ENCODE measurements at regions not wholly inside any gene's neighbourhood (a gene's known extent, or its start where the extent isn't known, plus 50 kb on each side); places are given as distances from the start of the nearest gene placed in this dataset.

DNA sequence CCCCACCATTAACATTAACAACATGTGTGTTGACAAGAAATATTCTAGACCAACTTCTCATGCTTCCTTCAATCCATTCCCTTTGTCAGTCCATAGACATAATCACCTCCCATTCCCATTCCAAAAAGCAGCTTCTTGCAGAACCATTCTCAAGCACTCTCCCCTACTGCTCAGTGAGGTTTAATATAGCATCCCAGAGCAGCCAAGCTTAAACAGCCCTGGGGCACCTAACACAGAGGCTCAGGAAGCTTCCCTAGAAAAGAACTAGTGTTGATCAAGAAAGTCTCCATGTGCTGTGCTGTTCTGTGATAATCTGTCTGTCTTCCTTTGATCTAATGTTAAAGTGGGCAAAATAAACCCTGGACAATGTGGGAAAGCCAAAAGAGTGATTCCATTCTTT, 174.2 kb upstream of the NOCT start:
- DNase-seq: no peak
- in situ Hi-C loops (cut with MboI; ENCODE audit: low pct_ligation_motif_present in 1 of 4, low pct_unique_long_range_greater_than_20kb in 1 of 4, low sequenced_read_pairs in 3 of 4) (no loop called here), intact Hi-C loops (cut with DNase I; ENCODE audit: low total_unique reads) (no loop called here)
- Histone ChIP-seq H3K27ac (no peak overlapping the region), H3K27me3 (no peaks in the 10 kb centered on the region), H3K4me1 (peaks cover 0 to 3% (median 0%) of the 10 kb centered on the region in 4 donors), H3K4me3 (no peak overlapping the region), H3K36me3 (no peaks in the 10 kb centered on the region), H3K9me3 (no peaks in the 10 kb centered on the region)
- TF ChIP-seq, protein P1, sequence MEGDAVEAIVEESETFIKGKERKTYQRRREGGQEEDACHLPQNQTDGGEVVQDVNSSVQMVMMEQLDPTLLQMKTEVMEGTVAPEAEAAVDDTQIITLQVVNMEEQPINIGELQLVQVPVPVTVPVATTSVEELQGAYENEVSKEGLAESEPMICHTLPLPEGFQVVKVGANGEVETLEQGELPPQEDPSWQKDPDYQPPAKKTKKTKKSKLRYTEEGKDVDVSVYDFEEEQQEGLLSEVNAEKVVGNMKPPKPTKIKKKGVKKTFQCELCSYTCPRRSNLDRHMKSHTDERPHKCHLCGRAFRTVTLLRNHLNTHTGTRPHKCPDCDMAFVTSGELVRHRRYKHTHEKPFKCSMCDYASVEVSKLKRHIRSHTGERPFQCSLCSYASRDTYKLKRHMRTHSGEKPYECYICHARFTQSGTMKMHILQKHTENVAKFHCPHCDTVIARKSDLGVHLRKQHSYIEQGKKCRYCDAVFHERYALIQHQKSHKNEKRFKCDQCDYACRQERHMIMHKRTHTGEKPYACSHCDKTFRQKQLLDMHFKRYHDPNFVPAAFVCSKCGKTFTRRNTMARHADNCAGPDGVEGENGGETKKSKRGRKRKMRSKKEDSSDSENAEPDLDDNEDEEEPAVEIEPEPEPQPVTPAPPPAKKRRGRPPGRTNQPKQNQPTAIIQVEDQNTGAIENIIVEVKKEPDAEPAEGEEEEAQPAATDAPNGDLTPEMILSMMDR (IDR thresholded peaks at IDR 0.05): no peak
- TF ChIP-seq EP300 (IDR thresholded peaks at IDR 0.05; ENCODE audit: low read depth) (no peak), POLR2AphosphoS5 (IDR thresholded peaks at IDR 0.05) (no peak), POLR2A (IDR thresholded peaks at IDR 0.05) (no peak)

DNA sequence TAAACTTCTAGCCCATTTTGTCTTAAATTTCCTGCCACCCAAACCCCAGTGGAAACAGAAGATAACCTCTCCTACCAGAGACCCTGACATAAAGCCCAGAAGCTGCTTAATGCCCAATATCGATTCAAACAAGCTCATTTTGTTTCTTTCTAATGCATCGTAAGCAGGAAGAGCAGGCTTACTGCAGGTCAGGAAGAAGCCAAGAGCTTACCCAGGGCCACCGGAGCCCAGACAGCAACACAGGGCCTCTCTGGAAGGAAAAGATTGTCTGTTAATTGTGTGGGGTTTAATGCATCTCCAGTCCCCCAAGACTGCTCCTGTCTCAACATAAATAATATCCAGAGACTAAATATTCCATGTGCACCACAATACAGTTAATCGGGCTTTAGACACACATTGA, 177.3 kb upstream of the NOCT start:
- Histone ChIP-seq H3K4me3 (no peak overlapping the region), H3K9me3 (no peaks in the 10 kb centered on the region), H3K4me1 (peaks cover 0 to 3% (median 0%) of the 10 kb centered on the region in 4 donors), H3K27ac (no peak overlapping the region), H3K27me3 (no peaks in the 10 kb centered on the region), H3K36me3 (no peaks in the 10 kb centered on the region)
- DNase-seq: no peak
- TF ChIP-seq EP300 (IDR thresholded peaks at IDR 0.05; ENCODE audit: low read depth): no peak
- TF ChIP-seq, protein P1 (IDR thresholded peaks at IDR 0.05): no peak
- TF ChIP-seq POLR2AphosphoS5 (IDR thresholded peaks at IDR 0.05): no peak
- TF ChIP-seq POLR2A (IDR thresholded peaks at IDR 0.05): no peak
- in situ Hi-C loops (cut with MboI; ENCODE audit: low pct_ligation_motif_present in 1 of 4, low pct_unique_long_range_greater_than_20kb in 1 of 4, low sequenced_read_pairs in 3 of 4) (no loop called here), intact Hi-C loops (cut with DNase I; ENCODE audit: low total_unique reads) (no loop called here)
- WGBS, 2 donors (ENCODE audit: low coverage in 1 of 2): 74% methylated on average over 4 of the region's 4 CpGs; no CpG with 5 or more reads in 1 of the 2 donors

DNA sequence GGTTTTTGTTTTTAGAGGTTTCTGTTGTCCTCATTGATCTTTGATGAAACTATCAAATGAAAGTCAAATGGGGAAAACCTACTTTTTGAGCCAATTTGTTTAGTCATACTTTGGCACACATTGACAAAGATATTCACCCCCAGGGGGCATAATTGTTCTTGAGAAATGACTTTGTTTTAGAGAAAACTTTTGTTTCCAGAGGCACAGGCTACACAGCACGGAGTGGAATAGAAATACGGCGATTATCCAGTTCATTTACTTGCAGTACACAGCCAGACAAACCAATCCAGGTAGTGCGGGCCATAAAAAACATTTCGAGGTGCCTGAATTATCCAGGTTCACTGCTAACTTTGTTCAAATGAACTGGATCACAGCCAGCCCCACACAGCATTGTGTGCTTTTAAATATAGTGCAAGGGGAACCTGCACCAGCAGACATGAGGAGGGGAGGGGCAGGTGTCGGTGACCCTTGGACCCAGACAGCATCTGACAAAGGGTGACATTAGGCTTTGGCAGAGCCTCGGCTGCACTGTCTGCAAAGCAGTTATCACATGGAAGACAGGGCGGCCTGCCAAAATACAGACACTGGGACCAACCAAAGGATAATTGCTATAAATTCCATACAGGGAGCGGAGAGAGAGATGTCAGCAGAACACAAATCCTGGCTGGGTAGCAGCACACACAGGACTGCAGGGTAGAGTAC, 179.6 kb upstream of the NOCT start:
- peaks cover 0 to 2% (median 0%) of the 10 kb centered on the region in 4 donors for H3K4me1 ChIP-seq
- no peaks in the 10 kb centered on the region for H3K36me3 ChIP-seq
- WGBS, 2 donors (ENCODE audit: low coverage in 1 of 2): 50 to 54% methylated on average over 2 to 9 of the region's 9 CpGs
- H3K9me3 ChIP-seq: no peaks in the 10 kb centered on the region
- TF ChIP-seq POLR2A (IDR thresholded peaks at IDR 0.05): no peak
- no peak for TF ChIP-seq POLR2AphosphoS5 (IDR thresholded peaks at IDR 0.05)
- TF ChIP-seq EP300 (IDR thresholded peaks at IDR 0.05; ENCODE audit: low read depth): no peak
- H3K27me3 ChIP-seq: no peaks in the 10 kb centered on the region
- H3K4me3 ChIP-seq: no peak overlapping the region
- peak; percentile 74 for DNase-seq
- H3K27ac ChIP-seq: no peak overlapping the region
- in situ Hi-C loops (cut with MboI; ENCODE audit: low pct_ligation_motif_present in 1 of 4, low pct_unique_long_range_greater_than_20kb in 1 of 4, low sequenced_read_pairs in 3 of 4): no loop called here
- intact Hi-C loops (cut with DNase I; ENCODE audit: low total_unique reads): no loop called here

DNA sequence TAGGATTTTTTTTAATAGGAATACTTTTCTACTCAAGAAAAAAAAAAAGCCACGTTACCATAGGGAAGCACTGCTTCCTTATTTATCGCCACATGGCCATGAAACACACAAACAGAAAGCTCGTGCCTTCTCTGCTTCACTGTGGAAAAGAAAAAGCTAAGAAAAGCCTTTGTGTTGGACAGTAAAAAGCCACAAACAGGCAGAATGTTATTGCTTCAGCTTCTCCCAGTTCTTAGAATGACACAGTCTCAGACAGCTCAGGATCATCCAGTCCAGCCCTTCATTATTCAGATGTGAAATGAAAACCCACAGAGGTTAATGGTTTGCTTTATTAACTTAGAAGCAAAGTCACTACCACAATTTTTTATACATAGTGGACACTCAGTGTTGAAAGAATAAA, 181.6 kb upstream of the NOCT start:
- no peak for DNase-seq
- no peaks in the 10 kb centered on the region for H3K9me3 ChIP-seq
- H3K27me3 ChIP-seq: no peaks in the 10 kb centered on the region
- TF ChIP-seq, protein P1 (IDR thresholded peaks at IDR 0.05): no peak
- TF ChIP-seq POLR2AphosphoS5 (IDR thresholded peaks at IDR 0.05): no peak
- TF ChIP-seq POLR2A (IDR thresholded peaks at IDR 0.05): no peak
- no peak for TF ChIP-seq EP300 (IDR thresholded peaks at IDR 0.05; ENCODE audit: low read depth)
- WGBS, 2 donors (ENCODE audit: low coverage in 1 of 2): 55 to 78% methylated on average over 2 to 3 of the region's 3 CpGs
- H3K36me3 ChIP-seq: no peaks in the 10 kb centered on the region
- intact Hi-C loops (cut with DNase I; ENCODE audit: low total_unique reads): loop anchor here (5.0 kb wide), 1 partner anchor 1778 kb away; no protein-coding TSS in a partner anchor
- in situ Hi-C loops (cut with MboI; ENCODE audit: low pct_ligation_motif_present in 1 of 4, low pct_unique_long_range_greater_than_20kb in 1 of 4, low sequenced_read_pairs in 3 of 4): no loop called here
- no peaks in the 10 kb centered on the region for H3K4me1 ChIP-seq
- no peak overlapping the region for H3K4me3 ChIP-seq
- H3K27ac ChIP-seq: no peak overlapping the region
